Fibroblast of villous mesenchyme (primary cell): ENCODE measurements at regions not wholly inside any gene's neighbourhood (a gene's known extent, or its start where the extent isn't known, plus 50 kb on each side); places are given as distances from the start of the nearest gene placed in this dataset.

ENCODE experiments used
- DNase-seq: peaks from one replicate; pipeline ENCODE4 v3.0.0-alpha.2; 2010; ENCODE audit warnings: low read depth
- H3K4me3 ChIP-seq: 2 replicates; pipeline ENCODE4 v1.5.1; 2011; ENCODE audit warnings: low read depth, mild to moderate bottlenecking, low read length
- TF ChIP-seq, protein P1 (sequence below): IDR thresholded peaks from 2 replicates; pipeline ENCODE4 v1.5.1; 2012; ENCODE audit warnings: low read depth, mild to moderate bottlenecking, low read length; ENCODE audit not compliant: insufficient read depth

DNA sequence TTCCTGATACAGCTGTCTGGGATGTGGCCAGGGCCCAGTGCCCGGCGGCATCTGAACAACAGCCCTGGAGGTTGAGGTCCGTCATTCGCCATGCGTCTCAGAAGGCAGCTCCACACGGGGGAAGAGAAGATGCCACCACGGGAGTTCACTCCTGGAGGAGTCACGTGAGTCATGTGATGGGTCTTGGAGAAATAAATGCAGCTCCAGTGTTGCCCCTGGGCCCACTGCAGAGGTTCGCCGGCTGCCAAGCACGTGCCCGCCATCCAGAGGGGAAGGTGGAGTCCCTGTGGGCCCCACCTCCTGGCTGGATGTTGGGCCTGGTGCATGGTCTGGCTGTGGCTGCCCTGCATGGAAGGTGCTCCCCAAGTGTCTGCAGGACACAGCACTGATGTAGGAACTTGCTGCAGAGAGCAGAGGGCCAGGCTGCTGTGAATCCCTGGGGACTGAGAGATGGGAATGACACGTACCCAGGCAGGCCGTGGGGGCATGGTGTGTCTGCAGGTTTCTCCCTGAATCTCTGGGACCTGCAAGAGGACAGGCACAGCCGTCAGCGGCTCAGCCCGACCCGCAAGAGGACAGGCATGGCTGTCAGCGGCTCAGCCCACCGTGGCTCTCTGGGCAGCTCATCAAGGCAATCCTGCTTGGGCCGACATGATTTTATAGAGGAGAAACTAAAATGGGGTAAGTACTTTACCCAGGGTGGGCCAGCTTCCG, 418.3 kb upstream of the IRX4 start:
- TF ChIP-seq, protein P1, sequence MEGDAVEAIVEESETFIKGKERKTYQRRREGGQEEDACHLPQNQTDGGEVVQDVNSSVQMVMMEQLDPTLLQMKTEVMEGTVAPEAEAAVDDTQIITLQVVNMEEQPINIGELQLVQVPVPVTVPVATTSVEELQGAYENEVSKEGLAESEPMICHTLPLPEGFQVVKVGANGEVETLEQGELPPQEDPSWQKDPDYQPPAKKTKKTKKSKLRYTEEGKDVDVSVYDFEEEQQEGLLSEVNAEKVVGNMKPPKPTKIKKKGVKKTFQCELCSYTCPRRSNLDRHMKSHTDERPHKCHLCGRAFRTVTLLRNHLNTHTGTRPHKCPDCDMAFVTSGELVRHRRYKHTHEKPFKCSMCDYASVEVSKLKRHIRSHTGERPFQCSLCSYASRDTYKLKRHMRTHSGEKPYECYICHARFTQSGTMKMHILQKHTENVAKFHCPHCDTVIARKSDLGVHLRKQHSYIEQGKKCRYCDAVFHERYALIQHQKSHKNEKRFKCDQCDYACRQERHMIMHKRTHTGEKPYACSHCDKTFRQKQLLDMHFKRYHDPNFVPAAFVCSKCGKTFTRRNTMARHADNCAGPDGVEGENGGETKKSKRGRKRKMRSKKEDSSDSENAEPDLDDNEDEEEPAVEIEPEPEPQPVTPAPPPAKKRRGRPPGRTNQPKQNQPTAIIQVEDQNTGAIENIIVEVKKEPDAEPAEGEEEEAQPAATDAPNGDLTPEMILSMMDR, result no peak
- H3K4me3 ChIP-seq, result no peak overlapping the region
- DNase-seq, result no peak

DNA sequence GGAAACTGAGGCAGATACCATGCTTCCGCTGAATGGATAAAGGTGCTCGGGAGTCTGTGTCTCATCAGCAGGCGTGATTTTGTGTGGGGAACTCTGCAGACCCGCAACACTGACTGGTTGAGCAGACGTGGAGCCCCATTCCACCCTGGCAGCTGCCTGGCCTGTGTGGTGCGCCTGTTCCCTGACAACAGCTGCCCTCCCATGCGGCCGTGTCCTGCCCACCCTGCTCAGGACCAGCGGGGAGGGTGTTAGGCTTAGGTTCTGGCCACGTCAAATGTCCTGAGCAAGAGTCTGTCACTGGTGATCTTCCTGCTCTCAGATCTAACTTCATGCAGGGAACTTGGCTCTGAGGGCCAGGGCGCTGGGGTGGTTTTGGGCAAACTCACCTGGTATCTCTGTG, 417.7 kb upstream of the IRX4 start:
- no peak for DNase-seq
- no peak overlapping the region for H3K4me3 ChIP-seq
- TF ChIP-seq, protein P1, result no peak

DNA sequence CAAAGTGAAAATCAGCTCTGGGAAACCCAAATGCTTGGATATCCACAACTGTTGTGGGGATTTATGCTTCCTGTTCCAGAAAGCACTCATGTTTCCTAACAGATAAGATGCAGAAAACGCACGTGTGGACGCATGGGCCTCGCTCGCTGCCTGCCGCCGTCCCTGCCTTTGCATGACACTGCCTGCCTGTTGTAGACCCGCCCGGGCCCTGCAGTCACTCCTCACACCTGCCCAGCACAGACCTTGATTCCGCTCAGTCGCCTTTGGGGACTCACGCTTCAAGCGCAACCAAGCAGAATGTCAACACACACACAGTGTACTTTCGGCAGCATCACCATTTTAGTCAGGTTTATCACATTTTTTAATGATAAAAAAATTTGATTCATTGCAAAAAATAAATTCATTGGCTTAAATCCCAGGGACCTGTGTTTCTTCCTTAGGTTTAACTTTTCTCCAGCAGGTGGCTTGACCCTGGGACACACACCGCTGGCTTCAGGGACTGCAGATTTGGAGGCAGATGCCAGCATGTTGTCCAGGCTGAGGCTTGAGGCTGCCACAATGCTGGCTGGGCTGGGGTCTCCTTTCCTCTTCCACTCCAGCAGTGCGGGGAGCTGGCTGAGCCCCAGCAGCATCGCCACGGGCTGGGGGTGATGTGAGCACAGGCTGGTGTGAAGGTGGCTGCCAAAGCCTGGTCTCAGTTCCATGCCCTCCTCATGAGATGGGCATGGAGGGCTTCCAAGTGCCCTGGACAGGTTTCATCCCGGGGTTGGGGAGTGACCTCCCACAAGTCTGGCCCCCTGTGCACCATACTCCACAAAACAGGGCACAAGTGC, 416.9 kb upstream of the IRX4 start:
- DNase-seq, result no peak
- TF ChIP-seq, protein P1, result no peak
- no peak overlapping the region for H3K4me3 ChIP-seq

DNA sequence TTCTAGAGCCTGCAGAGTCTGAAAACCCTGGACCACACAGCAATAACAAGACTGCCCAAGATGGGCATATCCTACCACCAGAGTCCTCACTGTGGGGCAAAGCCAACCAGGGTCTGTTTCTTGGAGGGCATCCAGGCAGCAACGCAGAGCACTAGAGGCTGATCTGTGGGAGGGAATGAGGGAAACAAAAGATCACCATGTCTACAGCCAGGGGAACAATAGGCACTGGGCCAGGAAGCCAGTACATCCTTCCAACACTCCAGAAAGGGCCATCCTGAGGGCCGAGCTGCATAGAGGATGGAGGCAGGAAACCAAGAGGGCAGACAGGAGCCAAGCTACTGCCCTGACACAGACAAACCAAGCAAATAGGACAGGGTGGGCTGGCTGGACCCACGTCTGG, 416.1 kb upstream of the IRX4 start:
- H3K4me3 ChIP-seq, result no peak overlapping the region
- no peak for DNase-seq
- TF ChIP-seq, protein P1, result no peak

DNA sequence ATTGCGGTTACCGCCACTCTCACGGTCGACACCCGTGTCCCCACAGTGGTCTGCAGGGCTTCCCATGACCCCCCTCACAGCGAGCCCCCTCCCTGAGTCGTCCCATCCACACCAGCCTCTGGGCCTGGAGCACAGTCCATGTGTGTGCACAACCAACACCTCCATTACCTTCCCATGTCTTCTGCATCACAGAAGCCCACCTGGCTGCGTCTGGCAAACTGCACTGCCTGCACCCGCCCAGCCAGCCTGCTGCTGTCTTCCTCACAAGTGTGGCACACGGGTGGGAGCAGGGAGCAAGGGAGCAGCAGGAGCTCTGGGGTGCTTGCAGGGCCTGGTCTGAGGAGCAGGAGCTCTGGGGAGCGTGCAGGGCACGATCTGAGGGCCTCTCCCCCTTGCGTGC, 415.3 kb upstream of the IRX4 start:
- no peak for DNase-seq
- TF ChIP-seq, protein P1, result no peak
- H3K4me3 ChIP-seq, result no peak overlapping the region

DNA sequence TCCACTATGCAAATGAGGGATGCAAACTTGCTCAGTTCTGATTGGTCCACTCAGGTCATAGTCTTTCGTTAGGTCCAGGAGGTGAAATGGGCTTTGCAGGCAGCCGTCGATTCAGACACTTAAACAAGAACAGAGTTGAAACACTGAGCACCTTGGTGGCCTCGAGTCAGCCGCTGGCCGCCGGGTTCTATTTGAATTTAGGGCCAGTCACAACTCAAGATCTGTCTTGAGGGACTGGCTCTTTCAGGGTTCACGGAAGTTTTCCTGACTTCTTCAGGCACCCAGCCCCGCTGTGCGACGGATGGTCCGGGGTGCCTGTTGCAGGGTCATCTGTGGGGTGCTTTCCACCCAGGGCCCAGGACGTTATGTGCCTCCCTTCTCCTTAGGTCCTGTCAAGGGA, 412.8 kb upstream of the IRX4 start:
- no peak overlapping the region for H3K4me3 ChIP-seq
- TF ChIP-seq, protein P1, result no peak
- DNase-seq, result no peak
